Activated CD8-positive, alpha-beta T cell treated with anti-CD3 and anti-CD28 coated beads for 36 hours (primary cell): ENCODE measurements at regions not wholly inside any gene's neighbourhood (a gene's known extent, or its start where the extent isn't known, plus 50 kb on each side); places are given as distances from the start of the nearest gene placed in this dataset.
A peak's percentile ranks its signal among the peaks of the same experiment; 100 is the strongest.

Experiments used
- ATAC-seq: fragments of 200-7000 bp; cut with Tn5 transposase; one replicate; pipeline ENCODE4 v1.10.0; 2021; ENCODE audit warnings: mild to moderate bottlenecking, moderate library complexity
- CTCF ChIA-PET: fragments of 350-600 bp; sonication (Branson Sonifier 250); formaldehyde crosslinking; loops from one replicate; lab custom pipeline; 2021; ENCODE audit warnings: antibody characterized with exemption; lab: Charles Lee
- POLR2A ChIA-PET: fragments of 350-600 bp; sonication (Branson Sonifier 250); formaldehyde crosslinking; loops from one replicate; lab custom pipeline; 2021; ENCODE audit warnings: antibody characterized with exemption; lab: Charles Lee
- DNase-seq: peaks from one replicate; pipeline ENCODE4 v3.0.0-alpha.2; 2020
- H3K27ac Mint-ChIP-seq: one replicate; pipeline ENCODE4 v1.8.0; 2021; ENCODE audit warnings: mild to moderate bottlenecking, mixed read lengths
- H3K27me3 Mint-ChIP-seq: one replicate; pipeline ENCODE4 v1.8.0; 2021; ENCODE audit warnings: mixed read lengths
- H3K36me3 Mint-ChIP-seq: one replicate; pipeline ENCODE4 v1.8.0; 2021; ENCODE audit warnings: low read depth, mixed read lengths
- H3K4me1 Mint-ChIP-seq: one replicate; pipeline ENCODE4 v1.8.0; 2021; ENCODE audit warnings: low read depth, mixed read lengths
- H3K4me3 Mint-ChIP-seq: one replicate; pipeline ENCODE4 v1.8.0; 2021; ENCODE audit warnings: mild to moderate bottlenecking, moderate library complexity, mixed read lengths
- H3K9me3 Mint-ChIP-seq: one replicate; pipeline ENCODE4 v1.8.0; 2021; ENCODE audit warnings: mixed read lengths
- intact Hi-C: fragments of 100-400 bp; cut with micrococcal nuclease; formaldehyde crosslinking; loops from one replicate; pipeline ENCODE4 v1.10.0; 2022
- TF ChIP-seq, protein P1 (sequence below): fragments of 200-600 bp; IDR thresholded peaks from one replicate; pipeline ENCODE4 v1.8.0; 2022; ENCODE audit warnings: antibody characterized with exemption, mild to moderate bottlenecking

DNA sequence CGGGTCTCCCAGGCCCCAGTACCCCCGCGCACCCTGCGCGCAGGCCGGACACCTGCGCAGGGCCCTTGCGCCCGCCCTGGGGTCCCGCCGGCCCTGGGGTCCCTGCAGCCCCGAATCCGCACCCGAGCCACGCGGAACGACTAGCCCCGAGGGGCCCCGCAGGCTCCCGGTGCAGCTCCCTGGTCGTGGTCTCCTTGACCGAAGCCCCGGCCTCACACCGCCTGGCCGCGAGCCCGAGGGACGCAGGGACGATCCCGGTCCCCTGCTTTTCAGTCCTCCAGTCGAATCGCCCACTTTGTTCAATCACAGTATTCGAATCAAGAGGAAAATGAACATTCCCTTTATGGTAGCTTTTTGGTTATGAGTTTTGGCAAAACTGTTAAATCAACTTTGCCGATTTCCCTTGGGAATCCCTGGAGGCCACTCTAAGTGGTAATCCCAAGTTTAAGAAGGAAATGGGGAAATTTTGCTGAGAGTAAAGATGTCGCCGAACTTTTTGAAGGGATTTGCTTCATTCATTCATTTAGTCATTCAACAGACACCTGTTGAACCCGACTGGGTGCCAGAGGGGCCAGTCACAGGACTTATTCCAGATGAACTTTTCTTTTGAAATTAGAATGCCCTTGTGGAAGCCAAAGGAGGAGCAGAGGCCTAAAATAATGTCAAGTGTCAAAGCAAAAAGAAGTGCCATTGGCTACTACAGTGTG is 75.0 kb downstream of the ZIC5 start:
- intact Hi-C loops, result no loop called here
- H3K27me3 Mint-ChIP-seq, result peaks cover 57% of the 10 kb centered on the region
- peaks cover 8% of the 10 kb centered on the region for H3K4me1 Mint-ChIP-seq
- H3K4me3 Mint-ChIP-seq, result no peak overlapping the region
- ChIA-PET CTCF (interaction anchor here (1.1 to 5.8 kb wide), 3 partner anchors 18 to 240 kb away, joined by 5 to 59 read pairs (median 7); no protein-coding TSS in a partner anchor), POLR2A (interaction anchor here (1.0 kb wide), 1 partner anchor 17 kb away, joined by 3 read pairs; no protein-coding TSS in a partner anchor)
- no peaks in the 10 kb centered on the region for H3K36me3 Mint-ChIP-seq
- H3K9me3 Mint-ChIP-seq, result no peaks in the 10 kb centered on the region
- DNase-seq (no peak), ATAC-seq (no peak)
- TF ChIP-seq, protein P1, sequence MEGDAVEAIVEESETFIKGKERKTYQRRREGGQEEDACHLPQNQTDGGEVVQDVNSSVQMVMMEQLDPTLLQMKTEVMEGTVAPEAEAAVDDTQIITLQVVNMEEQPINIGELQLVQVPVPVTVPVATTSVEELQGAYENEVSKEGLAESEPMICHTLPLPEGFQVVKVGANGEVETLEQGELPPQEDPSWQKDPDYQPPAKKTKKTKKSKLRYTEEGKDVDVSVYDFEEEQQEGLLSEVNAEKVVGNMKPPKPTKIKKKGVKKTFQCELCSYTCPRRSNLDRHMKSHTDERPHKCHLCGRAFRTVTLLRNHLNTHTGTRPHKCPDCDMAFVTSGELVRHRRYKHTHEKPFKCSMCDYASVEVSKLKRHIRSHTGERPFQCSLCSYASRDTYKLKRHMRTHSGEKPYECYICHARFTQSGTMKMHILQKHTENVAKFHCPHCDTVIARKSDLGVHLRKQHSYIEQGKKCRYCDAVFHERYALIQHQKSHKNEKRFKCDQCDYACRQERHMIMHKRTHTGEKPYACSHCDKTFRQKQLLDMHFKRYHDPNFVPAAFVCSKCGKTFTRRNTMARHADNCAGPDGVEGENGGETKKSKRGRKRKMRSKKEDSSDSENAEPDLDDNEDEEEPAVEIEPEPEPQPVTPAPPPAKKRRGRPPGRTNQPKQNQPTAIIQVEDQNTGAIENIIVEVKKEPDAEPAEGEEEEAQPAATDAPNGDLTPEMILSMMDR, result no peak
- no peak overlapping the region for H3K27ac Mint-ChIP-seq

DNA sequence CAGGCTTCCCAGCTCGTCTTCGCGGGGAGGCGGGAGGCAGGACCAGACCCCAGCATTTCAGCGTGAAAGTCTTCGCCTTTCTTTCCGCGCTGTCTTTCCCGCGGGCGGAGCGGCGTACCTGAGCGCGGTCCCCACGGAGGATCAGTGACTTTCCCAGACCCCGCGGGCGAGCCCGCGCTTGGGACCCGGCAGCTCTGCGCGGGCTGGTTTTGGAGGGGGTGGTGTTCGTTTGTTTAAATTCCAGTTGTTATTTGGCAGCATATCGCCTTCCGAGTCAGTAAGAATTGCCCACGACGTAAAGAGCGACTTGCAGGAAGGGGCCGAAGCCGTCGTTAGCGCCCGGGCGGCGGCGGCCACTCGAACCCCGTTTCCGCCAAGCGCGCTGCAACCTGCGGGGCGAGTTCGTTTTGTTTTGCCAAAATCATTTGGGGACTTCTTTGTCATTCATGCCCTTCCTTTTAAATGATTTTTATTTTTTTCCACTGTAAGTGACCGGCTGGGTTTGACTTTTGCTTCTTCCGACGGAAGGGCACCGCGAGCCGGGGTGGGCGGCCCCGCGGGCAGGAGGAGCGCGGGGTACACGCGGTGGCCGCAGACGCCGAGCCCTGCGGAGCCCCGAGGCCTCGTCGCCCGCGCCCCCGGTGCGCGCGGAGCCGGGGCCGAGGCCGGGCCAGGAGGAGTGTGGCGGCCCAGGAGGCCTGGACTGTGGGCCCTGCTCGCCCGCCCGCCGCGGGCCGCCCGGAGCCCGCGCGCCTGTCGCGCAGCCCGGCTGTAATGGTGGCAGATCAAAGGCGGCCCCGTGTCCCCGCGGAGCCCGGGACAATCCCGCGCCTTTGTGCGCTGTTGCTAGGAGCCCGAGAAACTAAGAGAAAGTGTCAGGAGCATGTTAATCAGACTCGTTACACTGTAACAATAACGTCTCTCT is 75.9 kb downstream of the ZIC5 start:
- ChIA-PET CTCF (interaction anchor here (1.3 to 5.8 kb wide), 3 partner anchors 19 to 240 kb away, joined by 3 to 59 read pairs (median 7); no protein-coding TSS in a partner anchor), POLR2A (interaction anchor here (0.6 kb wide), 1 partner anchor 11 kb away, joined by 3 read pairs; no protein-coding TSS in a partner anchor)
- ATAC-seq (peak; percentile 5), DNase-seq (no peak)
- Mint-ChIP-seq H3K36me3 (no peaks in the 10 kb centered on the region), H3K27ac (no peak overlapping the region), H3K4me1 (peaks cover 8% of the 10 kb centered on the region), H3K9me3 (no peaks in the 10 kb centered on the region), H3K4me3 (peak overlapping the region; percentile 61), H3K27me3 (peaks cover 53% of the 10 kb centered on the region)
- TF ChIP-seq, protein P1, result no peak
- intact Hi-C loops, result no loop called here

GRCh38 chr13:99894840-99895443 is 76.6 kb downstream of the ZIC5 start:
- no peak for ATAC-seq
- POLR2A ChIA-PET, result interaction anchor here (0.6 kb wide), 1 partner anchor 11 kb away, joined by 3 read pairs; no protein-coding TSS in a partner anchor
- no peak for DNase-seq
- H3K4me1 Mint-ChIP-seq, result peaks cover 8% of the 10 kb centered on the region
- no peaks in the 10 kb centered on the region for H3K9me3 Mint-ChIP-seq
- intact Hi-C loops, result no loop called here
- CTCF ChIA-PET, result interaction anchor here (1.3 to 1.7 kb wide), 2 partner anchors 37 to 239 kb away, joined by 3 to 7 read pairs; no protein-coding TSS in a partner anchor
- H3K27me3 Mint-ChIP-seq, result peaks cover 46% of the 10 kb centered on the region
- TF ChIP-seq, protein P1, result no peak
- no peaks in the 10 kb centered on the region for H3K36me3 Mint-ChIP-seq
- no peak overlapping the region for H3K27ac Mint-ChIP-seq
- H3K4me3 Mint-ChIP-seq, result peak overlapping the region; percentile 61

DNA sequence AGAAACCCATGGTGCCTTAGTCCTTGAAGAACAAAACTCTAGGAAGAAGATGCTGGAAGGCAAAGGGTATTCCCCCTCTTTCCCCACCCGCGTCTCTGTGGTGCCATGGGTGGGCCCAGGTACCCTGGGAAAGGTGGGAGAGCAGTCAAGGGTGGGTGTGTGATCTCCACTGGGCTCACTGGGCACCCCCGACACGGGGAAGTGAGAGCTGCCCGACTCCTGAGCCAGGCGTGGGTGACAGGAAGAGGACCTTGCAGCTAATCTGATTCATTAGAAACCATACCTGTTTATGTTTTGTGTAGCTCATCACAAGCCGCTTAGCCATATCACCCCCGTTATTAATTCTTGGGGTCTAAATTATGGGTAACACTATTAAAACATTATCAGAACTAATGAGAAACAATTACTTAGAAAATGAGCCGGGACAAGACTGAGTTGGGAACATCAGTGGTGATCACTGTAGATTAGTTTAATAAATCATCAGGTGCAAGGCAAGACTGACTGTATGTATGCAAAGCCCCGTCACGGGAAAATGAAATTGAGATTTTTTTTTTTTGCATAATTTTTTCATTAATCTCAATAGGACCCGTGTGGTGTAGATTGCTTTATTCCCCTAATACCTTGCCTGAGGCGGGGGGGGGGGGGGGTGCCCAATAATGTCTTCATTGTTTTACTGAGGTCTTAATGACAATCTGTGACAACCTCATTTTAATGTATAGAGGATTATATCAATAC is 77.3 kb downstream of the ZIC5 start:
- peaks cover 8% of the 10 kb centered on the region for H3K4me1 Mint-ChIP-seq
- POLR2A ChIA-PET, result no interaction called here
- CTCF ChIA-PET, result interaction anchor here (0.6 to 1.3 kb wide), 2 partner anchors 37 to 288 kb away, joined by 3 to 4 read pairs; no protein-coding TSS in a partner anchor
- no peak for ATAC-seq
- TF ChIP-seq, protein P1, result no peak
- H3K27me3 Mint-ChIP-seq, result peaks cover 45% of the 10 kb centered on the region
- H3K36me3 Mint-ChIP-seq, result no peaks in the 10 kb centered on the region
- DNase-seq, result no peak
- no peaks in the 10 kb centered on the region for H3K9me3 Mint-ChIP-seq
- no peak overlapping the region for H3K27ac Mint-ChIP-seq
- peak overlapping the region; percentile 61 for H3K4me3 Mint-ChIP-seq
- intact Hi-C loops, result no loop called here
